CD4-positive, alpha-beta T cell treated with Interleukin-4 for 4 hours (primary cell): ENCODE measurements at regions not wholly inside any gene's neighbourhood (a gene's known extent, or its start where the extent isn't known, plus 50 kb on each side); places are given as distances from the start of the nearest gene placed in this dataset.
"Not testable (repeated sequence)": the region's sequence is repeated elsewhere in the genome, so short reads cannot be mapped to it uniquely, and the experiment has no call there.

Experiments used
- DNase-seq: peaks from one replicate; pipeline ENCODE4 v3.0.0-alpha.2; 2020

DNA sequence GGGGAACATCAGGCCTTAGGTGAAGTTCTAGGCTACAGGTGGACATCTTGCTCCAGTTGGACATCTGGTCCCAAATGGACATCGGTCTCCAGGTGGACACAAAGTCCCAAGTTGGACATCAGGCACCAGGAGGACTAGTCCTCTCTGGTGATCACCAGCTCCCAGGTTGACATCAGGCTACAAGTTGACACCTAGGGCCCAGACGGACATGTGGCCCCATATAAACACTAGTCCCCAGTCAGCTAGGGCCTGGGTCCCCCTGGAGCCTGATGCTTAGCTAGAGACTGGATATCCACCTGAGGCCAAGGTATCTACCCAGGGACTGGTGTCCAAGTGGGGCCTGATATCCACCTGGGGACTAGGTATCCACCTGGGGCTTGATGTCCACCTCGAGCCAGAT is 75.8 kb upstream of the ZNF337 start:
- not testable (repeated sequence) for DNase-seq

DNA sequence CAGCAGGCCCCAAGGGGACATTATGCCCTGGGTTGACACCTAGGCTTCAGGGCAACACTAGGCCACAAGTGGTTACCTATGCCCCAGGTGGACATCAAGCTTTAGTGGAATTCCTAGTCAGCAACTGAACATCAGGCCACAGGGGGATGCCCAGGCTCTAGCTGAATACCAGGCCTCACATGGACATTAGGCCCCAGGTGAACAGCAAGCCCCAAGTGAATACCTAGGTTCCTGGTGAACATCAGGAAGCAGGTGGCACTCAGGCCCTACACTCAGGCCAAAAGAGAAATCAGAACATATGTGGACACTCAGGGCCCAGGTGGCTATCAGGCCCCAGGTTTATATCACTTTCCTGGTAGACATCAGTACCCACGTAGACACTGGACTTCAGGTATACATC is 75.2 kb upstream of the ZNF337 start:
- not testable (repeated sequence) for DNase-seq

DNA sequence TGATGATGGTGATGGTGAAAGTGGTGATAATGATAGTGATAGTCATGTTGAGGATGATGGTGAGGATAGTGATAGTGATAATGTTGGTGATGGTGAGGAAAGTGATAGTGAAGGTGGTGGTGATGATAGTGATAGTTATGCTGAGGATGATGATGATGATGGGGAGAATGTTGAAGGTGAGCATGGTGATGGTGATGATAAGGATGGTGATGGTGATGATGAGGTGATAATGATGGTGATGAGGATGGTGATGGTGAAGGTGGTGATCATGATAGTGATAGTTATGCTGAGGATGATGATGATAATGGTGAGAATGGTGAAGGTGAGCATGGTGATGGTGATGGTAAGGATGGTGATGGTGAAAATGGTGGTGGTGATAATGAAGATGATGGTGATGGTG is 64.9 kb upstream of the ZNF337 start:
- no peak for DNase-seq

DNA sequence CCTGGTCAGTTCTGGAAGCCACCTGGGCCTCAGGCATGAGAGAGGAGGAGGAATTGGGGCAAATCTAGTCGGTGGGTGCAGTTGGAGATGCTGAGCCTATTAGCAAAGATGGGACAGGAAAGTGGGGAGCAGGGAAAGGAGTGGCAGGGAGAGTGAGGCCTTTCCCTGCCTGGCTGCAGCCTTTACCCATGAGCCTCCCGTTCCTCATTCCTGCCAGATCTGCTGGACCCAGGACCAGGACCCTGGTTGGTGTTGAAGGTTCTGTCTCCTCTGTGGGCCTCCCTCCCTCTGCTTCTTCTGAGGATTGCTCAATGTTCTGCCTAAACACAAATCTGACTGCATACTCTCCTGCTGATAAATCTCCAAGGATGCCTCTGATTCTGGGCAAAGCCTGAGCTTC is 64.4 kb upstream of the ZNF337 start:
- DNase-seq: not testable (repeated sequence)

DNA sequence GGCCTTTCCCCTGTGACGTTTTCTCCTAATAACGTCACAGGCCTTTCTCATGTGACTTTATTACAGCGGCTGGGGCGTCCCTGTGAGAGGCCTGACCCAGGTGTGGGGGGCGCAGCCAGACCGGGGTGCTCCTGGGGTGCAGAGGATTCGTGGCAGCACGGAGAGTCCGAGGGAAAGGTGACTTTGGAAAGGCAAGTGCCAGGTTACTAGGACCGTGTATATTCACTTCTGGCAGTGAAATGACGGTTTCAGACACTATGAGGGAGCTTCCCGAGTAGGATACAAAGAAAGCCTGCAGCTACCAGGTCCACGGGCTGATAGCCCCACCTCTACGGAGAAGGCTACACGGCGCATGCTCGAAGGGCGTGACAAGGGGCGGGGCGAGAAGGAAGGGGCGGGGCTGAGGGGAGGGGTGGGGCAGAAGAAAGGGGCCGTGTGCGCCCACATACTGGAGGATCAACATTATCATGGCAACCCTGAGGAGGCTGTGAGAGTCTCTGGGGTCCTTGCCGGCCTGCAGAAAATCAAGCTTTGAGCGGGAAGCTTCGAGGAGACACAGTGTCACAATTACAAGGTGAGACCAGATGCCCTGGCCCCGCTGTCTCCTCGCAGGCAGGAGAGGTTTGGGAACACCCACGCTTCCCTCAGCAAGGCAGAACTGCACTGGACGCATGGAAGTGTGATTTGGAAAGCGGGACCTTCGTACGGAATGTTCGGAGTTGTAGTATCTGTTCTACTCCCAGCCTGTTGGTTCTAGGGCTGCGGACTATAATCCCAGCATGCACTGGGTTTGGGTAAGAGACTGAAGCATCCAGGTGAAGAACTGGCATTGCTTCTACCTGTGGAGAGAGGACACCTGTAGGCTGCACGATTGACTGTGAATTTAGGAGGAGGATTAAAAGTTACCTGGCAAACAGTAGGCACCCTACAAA is 54.4 kb upstream of the ZNF337 start:
- DNase-seq: peak; percentile 57

DNA sequence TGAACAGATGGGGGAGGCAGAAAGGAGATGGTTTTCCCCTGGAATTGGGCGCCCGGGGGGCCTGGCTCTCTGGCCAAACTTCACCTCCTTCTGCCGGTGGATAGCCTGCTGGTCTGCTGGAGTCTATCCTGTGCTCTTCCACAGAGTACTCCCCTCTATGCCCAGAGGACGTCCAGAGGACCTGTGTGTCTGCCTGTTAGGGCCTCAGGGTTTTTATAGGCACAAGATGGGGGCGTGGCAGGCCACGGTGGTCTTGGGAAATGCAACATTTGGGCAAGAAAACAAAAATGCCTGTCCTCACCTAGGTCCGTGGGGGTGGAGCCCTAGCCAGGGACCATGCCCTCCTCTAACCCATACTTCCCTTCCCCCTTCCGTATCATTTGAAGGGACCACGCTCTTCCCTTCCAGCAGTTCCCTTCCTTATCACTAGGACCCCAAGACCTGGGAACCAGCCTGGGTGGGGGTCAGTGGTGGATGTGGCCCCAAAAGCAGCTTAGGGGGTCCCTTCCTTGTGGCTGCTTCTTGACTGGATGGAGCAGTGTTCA is 53.6 kb upstream of the ZNF337 start:
- no peak for DNase-seq

DNA sequence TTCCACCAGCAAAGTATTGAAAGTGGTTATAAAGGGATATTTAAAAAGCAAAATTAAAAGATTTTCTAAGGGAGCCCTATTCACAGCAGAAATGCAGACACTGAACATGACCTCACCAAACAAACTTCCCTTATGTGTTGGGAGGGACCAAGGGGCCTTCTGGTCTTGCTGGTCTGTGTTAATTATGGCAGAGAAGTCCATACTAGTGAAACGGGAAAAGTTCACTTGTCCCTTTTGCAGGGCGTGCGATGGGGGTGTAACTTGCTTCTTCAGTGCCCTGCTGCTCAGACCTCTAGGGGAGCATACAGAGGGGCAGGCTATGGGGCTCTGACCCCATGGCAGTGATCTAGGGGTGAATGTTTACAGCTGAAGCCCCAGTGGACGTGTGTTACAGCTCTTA is 53.0 kb upstream of the ZNF337 start:
- no peak for DNase-seq
